ENCODE measurements at regions not wholly inside any gene's neighbourhood (a gene's known extent, or its start where the extent isn't known, plus 50 kb on each side); places are given as distances from the start of the nearest gene placed in this dataset.

GRCh38 chr17:15124264-15124595, 140.9 kb downstream of the PMP22 start:
- no peak overlapping the region for H3K4me3 ChIP-seq (ENCODE audit: low read depth, low read length, poor library complexity, severe bottlenecking)
- no peaks in the 10 kb centered on the region for H4K20me1 ChIP-seq (ENCODE audit: insufficient read depth, low read length)
- H3K27ac ChIP-seq (ENCODE audit: low read depth, low read length, poor library complexity, severe bottlenecking): no peak overlapping the region
- H3K4me2 ChIP-seq (ENCODE audit: low read length): no peak overlapping the region
- H3K27me3 ChIP-seq (ENCODE audit: insufficient read depth, low read length): no peaks in the 10 kb centered on the region
- H3F3A ChIP-seq (ENCODE audit: insufficient read depth, low read length): no peaks in the 10 kb centered on the region
- TF ChIP-seq EZH2 (IDR thresholded peaks at IDR 0.05; ENCODE audit: borderline replicate concordance, low read length) (no peak), CTCF (IDR thresholded peaks at IDR 0.05; ENCODE audit: low read length) (no peak)
- H3K9ac ChIP-seq (ENCODE audit: low read length): no peak overlapping the region
- no peaks in the 10 kb centered on the region for H3K9me2 ChIP-seq (ENCODE audit: low read depth, low read length)
- H3K79me2 ChIP-seq (ENCODE audit: insufficient read depth, low read length): no peaks in the 10 kb centered on the region
- no peak overlapping the region for H2AFZ ChIP-seq (ENCODE audit: low read length)
- H3K4me1 ChIP-seq (ENCODE audit: insufficient read depth, low read length, severe bottlenecking): no peaks in the 10 kb centered on the region
- H3K9me3 ChIP-seq (ENCODE audit: low read length): no peaks in the 10 kb centered on the region
- H3K36me3 ChIP-seq (ENCODE audit: insufficient read depth, low read length): no peaks in the 10 kb centered on the region

- Histone ChIP-seq H2AFZ (ENCODE audit: low read length) (no peak overlapping the region), H3K36me3 (ENCODE audit: insufficient read depth, low read length) (no peaks in the 10 kb centered on the region), H3K9ac (ENCODE audit: low read length) (no peak overlapping the region), H3K4me2 (ENCODE audit: low read length) (no peak overlapping the region), H3K27me3 (ENCODE audit: insufficient read depth, low read length) (no peaks in the 10 kb centered on the region), H3K4me1 (ENCODE audit: insufficient read depth, low read length, severe bottlenecking) (no peaks in the 10 kb centered on the region), H3K4me3 (ENCODE audit: low read depth, low read length, poor library complexity, severe bottlenecking) (no peak overlapping the region), H3K27ac (ENCODE audit: low read depth, low read length, poor library complexity, severe bottlenecking) (no peak overlapping the region), H3F3A (ENCODE audit: insufficient read depth, low read length) (no peaks in the 10 kb centered on the region), H3K9me3 (ENCODE audit: low read length) (no peaks in the 10 kb centered on the region), H4K20me1 (ENCODE audit: insufficient read depth, low read length) (no peaks in the 10 kb centered on the region), H3K9me2 (ENCODE audit: low read depth, low read length) (no peaks in the 10 kb centered on the region), H3K79me2 (ENCODE audit: insufficient read depth, low read length) (no peaks in the 10 kb centered on the region)
- no peak for TF ChIP-seq CTCF (IDR thresholded peaks at IDR 0.05; ENCODE audit: low read length)
- TF ChIP-seq EZH2 (IDR thresholded peaks at IDR 0.05; ENCODE audit: borderline replicate concordance, low read length): no peak
These were observed 141.4 kb downstream of the PMP22 start for GRCh38 chr17:15123593-15124263.

GRCh38 chr17:15122857-15123256, 142.3 kb downstream of the PMP22 start:
- no peak overlapping the region for H3K27ac ChIP-seq (ENCODE audit: low read depth, low read length, poor library complexity, severe bottlenecking)
- no peaks in the 10 kb centered on the region for H3K27me3 ChIP-seq (ENCODE audit: insufficient read depth, low read length)
- no peaks in the 10 kb centered on the region for H3K36me3 ChIP-seq (ENCODE audit: insufficient read depth, low read length)
- no peaks in the 10 kb centered on the region for H3K4me1 ChIP-seq (ENCODE audit: insufficient read depth, low read length, severe bottlenecking)
- no peaks in the 10 kb centered on the region for H3K79me2 ChIP-seq (ENCODE audit: insufficient read depth, low read length)
- H3K9me3 ChIP-seq (ENCODE audit: low read length): no peaks in the 10 kb centered on the region
- no peak overlapping the region for H3K4me3 ChIP-seq (ENCODE audit: low read depth, low read length, poor library complexity, severe bottlenecking)
- H4K20me1 ChIP-seq (ENCODE audit: insufficient read depth, low read length): no peaks in the 10 kb centered on the region
- H3K9me2 ChIP-seq (ENCODE audit: low read depth, low read length): no peaks in the 10 kb centered on the region
- TF ChIP-seq CTCF (IDR thresholded peaks at IDR 0.05; ENCODE audit: low read length) (no peak), EZH2 (IDR thresholded peaks at IDR 0.05; ENCODE audit: borderline replicate concordance, low read length) (no peak)
- no peak overlapping the region for H2AFZ ChIP-seq (ENCODE audit: low read length)
- H3K9ac ChIP-seq (ENCODE audit: low read length): no peak overlapping the region
- H3F3A ChIP-seq (ENCODE audit: insufficient read depth, low read length): no peaks in the 10 kb centered on the region
- H3K4me2 ChIP-seq (ENCODE audit: low read length): no peak overlapping the region
